Ishikawa (cell line): ENCODE measurements at regions not wholly inside any gene's neighbourhood (a gene's known extent, or its start where the extent isn't known, plus 50 kb on each side); places are given as distances from the start of the nearest gene placed in this dataset.

Source experiments
- CEBPB ChIP-seq: IDR thresholded peaks from 2 replicates; pipeline ENCODE4 v1.6.1; 2012
- CREB1 ChIP-seq: IDR thresholded peaks from 2 replicates; pipeline ENCODE4 v1.6.1; 2012; ENCODE audit warnings: low read depth
- EGR1 ChIP-seq: IDR thresholded peaks from 2 replicates; pipeline ENCODE4 v1.6.1; 2012
- EP300 ChIP-seq: IDR thresholded peaks from 2 replicates; pipeline ENCODE4 v1.6.1; 2012; ENCODE audit warnings: borderline replicate concordance
- FOXM1 ChIP-seq: IDR thresholded peaks from 2 replicates; pipeline ENCODE4 v1.6.1; 2012; ENCODE audit warnings: low read depth, borderline replicate concordance
- NFIC ChIP-seq: IDR thresholded peaks from 2 replicates; pipeline ENCODE4 v1.6.1; 2012
- RAD21 ChIP-seq: IDR thresholded peaks from 2 replicates; pipeline ENCODE4 v1.6.1; 2012; ENCODE audit warnings: low read depth
- TAF1 ChIP-seq: IDR thresholded peaks from 2 replicates; pipeline ENCODE4 v1.6.1; 2012; ENCODE audit warnings: low read depth, mild to moderate bottlenecking
- TCF12 ChIP-seq: IDR thresholded peaks from 2 replicates; pipeline ENCODE4 v1.6.1; 2012; ENCODE audit warnings: low read depth
- TEAD4 ChIP-seq: IDR thresholded peaks from 2 replicates; pipeline ENCODE4 v1.6.1; 2012
- YY1 ChIP-seq: IDR thresholded peaks from 2 replicates; pipeline ENCODE4 v1.6.1; 2012; ENCODE audit warnings: low read depth
- ZBTB7A ChIP-seq: IDR thresholded peaks from 2 replicates; pipeline ENCODE4 v1.6.1; 2012; ENCODE audit warnings: low read depth
- TF ChIP-seq, protein P1 (sequence below): IDR thresholded peaks from 2 replicates; pipeline ENCODE4 v1.6.1; 2012; ENCODE audit warnings: low read depth, mild to moderate bottlenecking
- TF ChIP-seq, protein P2 (sequence below): IDR thresholded peaks from 2 replicates; pipeline ENCODE4 v1.6.1; 2012
- TF ChIP-seq, protein P3 (sequence below): IDR thresholded peaks from 2 replicates; pipeline ENCODE4 v1.6.1; 2012

DNA sequence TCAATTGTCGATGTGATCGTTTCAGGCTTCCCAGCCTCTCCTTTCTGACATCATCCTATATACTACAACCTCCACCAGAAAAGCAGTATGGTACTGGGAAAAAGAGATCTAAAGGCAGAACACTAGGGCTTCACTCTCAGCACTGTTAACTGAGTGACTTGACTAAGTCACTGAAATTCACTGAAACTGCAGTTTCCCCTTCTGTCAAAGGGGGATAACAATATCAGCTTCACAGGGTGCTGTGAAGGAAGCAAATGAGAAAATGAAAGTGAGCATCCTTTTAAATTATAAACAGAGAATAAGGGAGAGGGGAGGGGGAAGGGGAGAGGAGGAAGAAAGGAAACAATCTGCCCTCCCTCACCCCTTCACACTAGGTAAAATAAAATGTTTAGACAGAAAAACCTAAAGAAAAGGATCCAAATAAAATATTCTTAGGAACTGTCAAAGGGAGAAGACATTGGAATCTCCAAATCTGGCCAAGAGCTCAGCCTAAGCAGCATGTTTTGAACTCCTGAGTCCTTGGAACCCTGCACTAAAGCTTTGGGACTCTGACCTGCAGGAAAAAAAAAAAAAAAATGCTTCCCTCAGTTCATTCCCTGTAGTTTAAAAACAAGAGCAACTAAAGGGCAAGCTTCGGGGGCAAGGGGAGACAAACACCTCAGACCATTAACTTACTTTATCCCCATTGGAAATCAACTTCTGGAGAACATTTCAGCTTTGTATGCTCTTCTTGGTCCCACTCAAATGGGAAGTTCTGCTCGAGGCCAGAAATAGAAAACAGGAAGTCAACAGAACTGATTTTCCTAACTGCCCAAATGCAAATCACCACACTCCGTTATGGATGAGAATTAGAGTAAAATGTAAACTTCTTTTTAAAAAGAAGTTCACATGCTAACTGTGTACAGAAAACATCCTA lies 178.3 kb downstream of the DEPDC1B start:
- TF ChIP-seq NFIC = no peak
- TF ChIP-seq, protein P1, sequence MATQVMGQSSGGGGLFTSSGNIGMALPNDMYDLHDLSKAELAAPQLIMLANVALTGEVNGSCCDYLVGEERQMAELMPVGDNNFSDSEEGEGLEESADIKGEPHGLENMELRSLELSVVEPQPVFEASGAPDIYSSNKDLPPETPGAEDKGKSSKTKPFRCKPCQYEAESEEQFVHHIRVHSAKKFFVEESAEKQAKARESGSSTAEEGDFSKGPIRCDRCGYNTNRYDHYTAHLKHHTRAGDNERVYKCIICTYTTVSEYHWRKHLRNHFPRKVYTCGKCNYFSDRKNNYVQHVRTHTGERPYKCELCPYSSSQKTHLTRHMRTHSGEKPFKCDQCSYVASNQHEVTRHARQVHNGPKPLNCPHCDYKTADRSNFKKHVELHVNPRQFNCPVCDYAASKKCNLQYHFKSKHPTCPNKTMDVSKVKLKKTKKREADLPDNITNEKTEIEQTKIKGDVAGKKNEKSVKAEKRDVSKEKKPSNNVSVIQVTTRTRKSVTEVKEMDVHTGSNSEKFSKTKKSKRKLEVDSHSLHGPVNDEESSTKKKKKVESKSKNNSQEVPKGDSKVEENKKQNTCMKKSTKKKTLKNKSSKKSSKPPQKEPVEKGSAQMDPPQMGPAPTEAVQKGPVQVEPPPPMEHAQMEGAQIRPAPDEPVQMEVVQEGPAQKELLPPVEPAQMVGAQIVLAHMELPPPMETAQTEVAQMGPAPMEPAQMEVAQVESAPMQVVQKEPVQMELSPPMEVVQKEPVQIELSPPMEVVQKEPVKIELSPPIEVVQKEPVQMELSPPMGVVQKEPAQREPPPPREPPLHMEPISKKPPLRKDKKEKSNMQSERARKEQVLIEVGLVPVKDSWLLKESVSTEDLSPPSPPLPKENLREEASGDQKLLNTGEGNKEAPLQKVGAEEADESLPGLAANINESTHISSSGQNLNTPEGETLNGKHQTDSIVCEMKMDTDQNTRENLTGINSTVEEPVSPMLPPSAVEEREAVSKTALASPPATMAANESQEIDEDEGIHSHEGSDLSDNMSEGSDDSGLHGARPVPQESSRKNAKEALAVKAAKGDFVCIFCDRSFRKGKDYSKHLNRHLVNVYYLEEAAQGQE = no peak

DNA sequence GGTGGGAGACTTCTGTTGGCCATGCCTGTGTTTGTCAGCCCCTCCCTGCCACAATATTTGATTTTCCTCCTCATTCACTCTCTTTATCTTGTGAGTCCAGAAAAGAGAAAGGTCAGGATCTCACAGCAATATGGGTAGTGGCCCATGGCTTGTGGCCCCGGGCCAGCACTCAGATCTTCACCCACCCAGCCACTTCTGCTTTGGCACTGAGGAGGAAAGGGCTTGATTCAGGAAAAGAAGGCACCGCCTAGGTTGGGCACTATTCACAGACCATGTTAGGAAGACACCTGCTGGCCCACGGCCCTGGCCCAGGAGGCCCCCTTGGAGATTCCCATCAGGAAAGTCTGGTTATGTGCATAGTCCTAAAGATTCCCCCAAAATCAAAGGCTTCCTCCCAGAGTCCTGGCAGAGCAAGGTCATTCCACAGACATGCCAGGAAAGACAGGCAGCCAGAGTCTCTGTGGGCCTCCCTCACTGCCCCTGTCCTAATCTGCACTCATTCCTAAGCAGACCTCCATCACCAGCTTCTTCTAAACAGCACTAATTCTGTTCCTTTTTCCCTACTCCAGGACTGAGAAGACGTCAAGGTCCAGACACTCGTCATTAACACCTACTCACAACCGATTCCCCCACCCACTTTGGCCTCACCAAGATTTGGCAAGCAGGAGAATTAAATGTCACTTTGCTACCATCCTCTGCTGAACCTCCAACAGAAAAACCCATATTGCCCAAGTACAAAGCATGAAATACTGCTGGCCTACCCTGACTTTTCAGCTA lies 179.3 kb downstream of the DEPDC1B start:
- no peak for TF ChIP-seq EP300
- TF ChIP-seq CEBPB = no peak
- TF ChIP-seq, protein P1 = no peak
- TF ChIP-seq FOXM1 = no peak
- no peak for TF ChIP-seq RAD21
- TF ChIP-seq, protein P2, sequence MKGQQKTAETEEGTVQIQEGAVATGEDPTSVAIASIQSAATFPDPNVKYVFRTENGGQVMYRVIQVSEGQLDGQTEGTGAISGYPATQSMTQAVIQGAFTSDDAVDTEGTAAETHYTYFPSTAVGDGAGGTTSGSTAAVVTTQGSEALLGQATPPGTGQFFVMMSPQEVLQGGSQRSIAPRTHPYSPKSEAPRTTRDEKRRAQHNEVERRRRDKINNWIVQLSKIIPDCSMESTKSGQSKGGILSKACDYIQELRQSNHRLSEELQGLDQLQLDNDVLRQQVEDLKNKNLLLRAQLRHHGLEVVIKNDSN = no peak
- no peak for TF ChIP-seq NFIC
- TF ChIP-seq, protein P3, sequence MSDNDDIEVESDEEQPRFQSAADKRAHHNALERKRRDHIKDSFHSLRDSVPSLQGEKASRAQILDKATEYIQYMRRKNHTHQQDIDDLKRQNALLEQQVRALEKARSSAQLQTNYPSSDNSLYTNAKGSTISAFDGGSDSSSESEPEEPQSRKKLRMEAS = no peak
- TF ChIP-seq ZBTB7A = no peak

DNA sequence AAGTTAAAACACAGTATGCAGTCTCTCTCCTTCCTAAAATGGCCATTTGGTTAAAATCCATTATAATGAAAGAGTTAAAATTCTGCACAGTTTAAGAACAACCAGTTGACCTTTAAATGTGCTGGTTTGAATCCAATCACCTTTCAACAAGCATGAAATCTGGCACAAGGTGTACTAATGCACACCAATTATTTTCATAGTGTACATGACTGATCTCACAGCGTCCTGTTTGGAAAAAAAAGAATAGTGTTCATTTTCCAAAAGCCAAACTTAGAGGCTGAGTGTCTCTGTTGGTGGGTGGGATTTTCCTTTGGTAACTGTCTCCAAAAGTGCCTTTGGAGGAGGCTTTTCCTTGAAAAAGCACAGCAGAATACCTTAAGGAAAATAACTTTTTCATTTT lies 180.6 kb downstream of the DEPDC1B start:
- TF ChIP-seq, protein P1 = no peak
- TF ChIP-seq CREB1 (no peak), YY1 (no peak), CEBPB (no peak), FOXM1 (no peak), EGR1 (no peak)
- TF ChIP-seq, protein P3 = no peak

DNA sequence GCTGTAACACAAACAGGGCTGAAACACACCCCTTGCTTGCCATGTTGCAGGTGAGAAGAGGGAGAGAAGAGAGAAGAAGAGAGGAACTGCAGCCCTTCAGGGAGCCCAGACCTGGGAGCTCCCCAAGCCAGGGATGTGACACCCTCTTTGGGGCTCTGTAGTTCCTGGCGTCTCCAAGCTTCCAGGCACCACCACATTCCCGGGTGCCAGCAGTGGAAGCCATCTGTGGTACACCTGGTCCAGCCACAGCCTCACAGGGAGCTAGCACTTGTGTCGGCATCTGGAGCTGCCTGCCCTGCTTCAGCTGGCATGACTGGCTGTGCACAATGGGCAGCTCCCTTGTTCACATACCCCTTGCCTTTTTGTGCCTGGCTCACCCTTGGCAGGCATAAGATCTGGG lies 182.1 kb downstream of the DEPDC1B start:
- no peak for TF ChIP-seq EP300
- no peak for TF ChIP-seq TAF1
- TF ChIP-seq CREB1 = no peak
- TF ChIP-seq YY1 = no peak
- TF ChIP-seq, protein P2 = no peak
- no peak for TF ChIP-seq RAD21
- TF ChIP-seq, protein P3 = no peak
- no peak for TF ChIP-seq FOXM1
- no peak for TF ChIP-seq EGR1
- no peak for TF ChIP-seq ZBTB7A
- TF ChIP-seq NFIC = no peak
- no peak for TF ChIP-seq CEBPB
- no peak for TF ChIP-seq TEAD4
- TF ChIP-seq TCF12 = no peak
- TF ChIP-seq, protein P1 = no peak
